ENCODE measurements at regions not wholly inside any gene's neighbourhood (a gene's known extent, or its start where the extent isn't known, plus 50 kb on each side); places are given as distances from the start of the nearest gene placed in this dataset.

DNA sequence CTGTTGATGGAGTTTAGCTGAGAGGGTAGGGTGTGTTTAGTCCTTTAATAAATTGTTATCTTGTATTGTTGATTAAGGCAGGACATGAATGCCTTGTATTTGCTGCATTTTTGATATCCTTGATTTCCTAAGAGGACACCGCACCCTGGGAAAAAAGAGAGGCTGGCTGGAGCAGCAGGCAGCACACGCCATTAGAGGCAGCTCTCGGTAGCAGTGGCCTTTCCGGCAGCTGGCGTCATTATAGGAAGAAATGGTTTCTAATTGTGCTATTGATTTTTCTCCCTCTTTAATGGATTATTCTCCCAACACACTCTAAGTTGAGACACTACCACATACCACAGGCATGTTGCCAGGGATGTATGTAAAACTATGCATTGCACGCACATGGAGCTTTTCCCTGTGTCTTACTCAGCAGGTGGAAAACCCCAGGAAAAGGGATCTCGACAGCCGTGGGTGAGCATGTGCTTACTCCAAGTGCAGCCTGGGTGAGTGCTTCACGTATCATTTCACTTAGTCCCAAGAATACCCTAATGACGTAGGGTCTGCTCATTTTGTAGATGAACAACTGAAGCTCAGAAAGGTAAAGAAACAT, 440.4 kb upstream of the RUNX1 start:
- Histone ChIP-seq H4K20me1 (ENCODE audit: control insufficient read depth, insufficient read depth, low read depth, low read length) (no peaks in the 10 kb centered on the region), H3K36me3 (ENCODE audit: control insufficient read depth, low read length) (no peaks in the 10 kb centered on the region), H3K27me3 (ENCODE audit: control insufficient read depth, low read length) (peaks cover 9% of the 10 kb centered on the region), H3K4me1 (ENCODE audit: control insufficient read depth, low read length) (no peaks in the 10 kb centered on the region), H3K79me2 (ENCODE audit: control insufficient read depth, low read length) (no peaks in the 10 kb centered on the region), H3K9me3 (ENCODE audit: control insufficient read depth, insufficient read depth, low read length) (no peaks in the 10 kb centered on the region), H3F3A (ENCODE audit: control insufficient read depth, insufficient read depth) (no peaks in the 10 kb centered on the region), H3K4me2 (ENCODE audit: low read length) (no peak overlapping the region), H3K9me2 (replicated peaks; ENCODE audit: control insufficient read depth, low read length) (no peaks in the 10 kb centered on the region), H3K4me3 (ENCODE audit: low read length) (no peak overlapping the region), H3K27ac (ENCODE audit: low read depth, low read length) (no peak overlapping the region)
- TF ChIP-seq, protein P1, sequence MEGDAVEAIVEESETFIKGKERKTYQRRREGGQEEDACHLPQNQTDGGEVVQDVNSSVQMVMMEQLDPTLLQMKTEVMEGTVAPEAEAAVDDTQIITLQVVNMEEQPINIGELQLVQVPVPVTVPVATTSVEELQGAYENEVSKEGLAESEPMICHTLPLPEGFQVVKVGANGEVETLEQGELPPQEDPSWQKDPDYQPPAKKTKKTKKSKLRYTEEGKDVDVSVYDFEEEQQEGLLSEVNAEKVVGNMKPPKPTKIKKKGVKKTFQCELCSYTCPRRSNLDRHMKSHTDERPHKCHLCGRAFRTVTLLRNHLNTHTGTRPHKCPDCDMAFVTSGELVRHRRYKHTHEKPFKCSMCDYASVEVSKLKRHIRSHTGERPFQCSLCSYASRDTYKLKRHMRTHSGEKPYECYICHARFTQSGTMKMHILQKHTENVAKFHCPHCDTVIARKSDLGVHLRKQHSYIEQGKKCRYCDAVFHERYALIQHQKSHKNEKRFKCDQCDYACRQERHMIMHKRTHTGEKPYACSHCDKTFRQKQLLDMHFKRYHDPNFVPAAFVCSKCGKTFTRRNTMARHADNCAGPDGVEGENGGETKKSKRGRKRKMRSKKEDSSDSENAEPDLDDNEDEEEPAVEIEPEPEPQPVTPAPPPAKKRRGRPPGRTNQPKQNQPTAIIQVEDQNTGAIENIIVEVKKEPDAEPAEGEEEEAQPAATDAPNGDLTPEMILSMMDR (IDR thresholded peaks at IDR 0.05; ENCODE audit: low read depth, low read length, poor library complexity, severe bottlenecking): no peak
- TF ChIP-seq EZH2phosphoT487 (IDR thresholded peaks at IDR 0.05; ENCODE audit: borderline replicate concordance, low read length): no peak

DNA sequence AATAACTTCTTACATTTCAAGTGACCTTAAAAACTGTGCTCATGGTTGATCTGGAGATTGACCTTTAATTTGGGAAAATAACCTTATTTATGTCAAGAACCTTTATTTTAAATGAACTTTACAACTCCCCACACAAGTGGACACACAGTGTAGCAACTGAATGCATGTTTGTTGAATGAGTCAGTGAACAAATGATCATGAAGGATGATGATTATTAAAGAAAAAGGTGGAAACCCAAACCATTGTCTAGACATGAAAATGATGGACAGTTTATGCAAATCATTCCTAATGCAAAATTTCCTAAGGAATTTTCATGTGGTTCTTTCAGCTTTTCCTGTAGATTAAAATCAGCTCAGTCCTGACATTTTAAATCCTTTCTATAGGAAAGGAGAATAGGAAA, 439.8 kb upstream of the RUNX1 start:
- Histone ChIP-seq H3K9me2 (replicated peaks; ENCODE audit: control insufficient read depth, low read length) (no peaks in the 10 kb centered on the region), H3K4me3 (ENCODE audit: low read length) (no peak overlapping the region), H3K4me1 (ENCODE audit: control insufficient read depth, low read length) (no peaks in the 10 kb centered on the region), H3K27me3 (ENCODE audit: control insufficient read depth, low read length) (peaks cover 13% of the 10 kb centered on the region), H3K36me3 (ENCODE audit: control insufficient read depth, low read length) (no peaks in the 10 kb centered on the region), H3K4me2 (ENCODE audit: low read length) (no peak overlapping the region), H3F3A (ENCODE audit: control insufficient read depth, insufficient read depth) (no peaks in the 10 kb centered on the region), H3K27ac (ENCODE audit: low read depth, low read length) (no peak overlapping the region), H3K9me3 (ENCODE audit: control insufficient read depth, insufficient read depth, low read length) (no peaks in the 10 kb centered on the region), H3K79me2 (ENCODE audit: control insufficient read depth, low read length) (no peaks in the 10 kb centered on the region), H4K20me1 (ENCODE audit: control insufficient read depth, insufficient read depth, low read depth, low read length) (no peaks in the 10 kb centered on the region)
- TF ChIP-seq, protein P1 (IDR thresholded peaks at IDR 0.05; ENCODE audit: low read depth, low read length, poor library complexity, severe bottlenecking): no peak
- no peak for TF ChIP-seq EZH2phosphoT487 (IDR thresholded peaks at IDR 0.05; ENCODE audit: borderline replicate concordance, low read length)

DNA sequence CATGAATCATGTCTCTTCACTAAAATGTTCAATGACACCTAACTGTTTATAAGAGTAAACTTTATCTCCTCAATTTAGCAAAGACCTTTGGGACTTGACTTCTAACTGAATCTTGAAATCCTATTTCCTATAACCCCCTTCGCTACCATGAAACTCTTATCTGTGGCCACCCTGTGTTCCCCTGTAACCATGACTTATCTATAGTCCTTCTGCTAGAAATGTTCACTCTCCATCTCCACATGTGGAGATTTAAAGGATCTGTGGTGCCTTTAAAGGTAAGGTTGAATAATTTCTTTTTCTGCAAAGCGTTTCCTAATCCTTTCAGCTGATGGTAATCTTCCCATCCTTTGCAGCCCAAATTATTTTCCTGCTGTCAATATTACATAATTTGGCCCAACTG, 436.3 kb upstream of the RUNX1 start:
- Histone ChIP-seq H3K9me2 (replicated peaks; ENCODE audit: control insufficient read depth, low read length) (no peaks in the 10 kb centered on the region), H3K4me3 (ENCODE audit: low read length) (no peak overlapping the region), H4K20me1 (ENCODE audit: control insufficient read depth, insufficient read depth, low read depth, low read length) (no peaks in the 10 kb centered on the region), H3K9me3 (ENCODE audit: control insufficient read depth, insufficient read depth, low read length) (no peaks in the 10 kb centered on the region), H3K36me3 (ENCODE audit: control insufficient read depth, low read length) (no peaks in the 10 kb centered on the region), H3K27ac (ENCODE audit: low read depth, low read length) (no peak overlapping the region), H3K4me1 (ENCODE audit: control insufficient read depth, low read length) (no peaks in the 10 kb centered on the region), H3K27me3 (ENCODE audit: control insufficient read depth, low read length) (peaks cover 22% of the 10 kb centered on the region), H3K4me2 (ENCODE audit: low read length) (no peak overlapping the region), H3K79me2 (ENCODE audit: control insufficient read depth, low read length) (no peaks in the 10 kb centered on the region), H3F3A (ENCODE audit: control insufficient read depth, insufficient read depth) (no peaks in the 10 kb centered on the region)
- TF ChIP-seq, protein P1 (IDR thresholded peaks at IDR 0.05; ENCODE audit: low read depth, low read length, poor library complexity, severe bottlenecking): no peak
- TF ChIP-seq EZH2phosphoT487 (IDR thresholded peaks at IDR 0.05; ENCODE audit: borderline replicate concordance, low read length): no peak

All from DOHH2 (cell line).